ENCODE measurements at regions not wholly inside any gene's neighbourhood (a gene's known extent, or its start where the extent isn't known, plus 50 kb on each side); places are given as distances from the start of the nearest gene placed in this dataset.
A peak's percentile ranks its signal among the peaks of the same experiment; 100 is the strongest.

DNA sequence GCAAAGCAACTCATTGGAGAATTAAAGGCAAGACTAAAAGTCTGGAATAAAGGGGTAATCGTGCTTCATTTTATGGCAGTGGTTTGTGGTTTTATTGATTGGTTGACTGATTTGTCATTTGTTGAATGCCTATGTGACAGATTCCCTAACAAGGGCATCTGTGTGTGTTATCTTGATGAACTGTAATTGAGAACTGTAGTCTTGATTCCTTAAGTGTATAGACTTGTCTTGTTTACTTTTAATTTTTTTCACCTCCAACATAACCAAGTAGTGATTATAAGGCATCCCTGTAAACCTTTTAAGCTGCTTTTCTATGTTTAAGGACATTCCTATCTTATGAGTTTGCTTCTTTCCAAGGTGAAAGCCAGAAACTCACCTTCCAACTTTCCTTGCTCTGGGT, 216.0 kb upstream of the TAPT1 start:
- DNase-seq = no peak
- H3K27me3 ChIP-seq = no peaks in the 10 kb centered on the region
- 38 to 55% methylated on average over 1 of the region's 1 CpG for WGBS, 2 donors
- intact Hi-C loops (cut with DNase I) = loop anchor here (10.0 kb wide), 1 partner anchor 147 kb away; no protein-coding TSS in a partner anchor
- H3K36me3 ChIP-seq = no peaks in the 10 kb centered on the region
- peaks cover 0 to 8% (median 0%) of the 10 kb centered on the region in 3 donors for H3K9me3 ChIP-seq
- no peaks in the 10 kb centered on the region for H3K4me1 ChIP-seq
- H3K27ac ChIP-seq = no peak overlapping the region
- TF ChIP-seq, protein P1, sequence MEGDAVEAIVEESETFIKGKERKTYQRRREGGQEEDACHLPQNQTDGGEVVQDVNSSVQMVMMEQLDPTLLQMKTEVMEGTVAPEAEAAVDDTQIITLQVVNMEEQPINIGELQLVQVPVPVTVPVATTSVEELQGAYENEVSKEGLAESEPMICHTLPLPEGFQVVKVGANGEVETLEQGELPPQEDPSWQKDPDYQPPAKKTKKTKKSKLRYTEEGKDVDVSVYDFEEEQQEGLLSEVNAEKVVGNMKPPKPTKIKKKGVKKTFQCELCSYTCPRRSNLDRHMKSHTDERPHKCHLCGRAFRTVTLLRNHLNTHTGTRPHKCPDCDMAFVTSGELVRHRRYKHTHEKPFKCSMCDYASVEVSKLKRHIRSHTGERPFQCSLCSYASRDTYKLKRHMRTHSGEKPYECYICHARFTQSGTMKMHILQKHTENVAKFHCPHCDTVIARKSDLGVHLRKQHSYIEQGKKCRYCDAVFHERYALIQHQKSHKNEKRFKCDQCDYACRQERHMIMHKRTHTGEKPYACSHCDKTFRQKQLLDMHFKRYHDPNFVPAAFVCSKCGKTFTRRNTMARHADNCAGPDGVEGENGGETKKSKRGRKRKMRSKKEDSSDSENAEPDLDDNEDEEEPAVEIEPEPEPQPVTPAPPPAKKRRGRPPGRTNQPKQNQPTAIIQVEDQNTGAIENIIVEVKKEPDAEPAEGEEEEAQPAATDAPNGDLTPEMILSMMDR (IDR thresholded peaks at IDR 0.05) = no peak
- TF ChIP-seq POLR2A (IDR thresholded peaks at IDR 0.05) = no peak
- no peak overlapping the region for H3K4me3 ChIP-seq

DNA sequence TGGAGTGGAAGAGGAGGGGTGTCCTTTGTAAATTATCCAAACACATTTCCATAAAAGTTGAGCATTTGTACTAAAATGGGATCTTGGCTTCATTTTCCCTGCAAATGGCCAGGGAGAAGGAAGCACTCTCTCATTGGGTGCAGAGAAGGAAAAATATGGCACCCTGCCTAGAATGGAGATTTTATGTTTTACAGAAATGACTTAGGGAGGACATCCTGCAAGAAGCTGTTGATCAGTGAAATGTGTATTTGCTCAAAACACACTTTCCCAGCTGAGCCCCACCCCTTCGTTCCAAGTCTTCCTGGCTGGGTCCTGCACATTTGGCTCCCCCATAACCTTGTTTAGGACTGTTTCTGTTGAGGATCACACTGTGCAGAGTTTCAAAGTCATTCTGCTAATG, 213.5 kb upstream of the TAPT1 start:
- no peak overlapping the region for H3K4me3 ChIP-seq
- H3K4me1 ChIP-seq = no peaks in the 10 kb centered on the region
- no peak for DNase-seq
- 25 to 42% methylated on average over 1 of the region's 1 CpG for WGBS, 2 donors
- TF ChIP-seq POLR2A (IDR thresholded peaks at IDR 0.05) = no peak
- TF ChIP-seq, protein P1 (IDR thresholded peaks at IDR 0.05) = no peak
- intact Hi-C loops (cut with DNase I) = loop anchor here (10.0 kb wide), 1 partner anchor 145 kb away; no protein-coding TSS in a partner anchor
- no peaks in the 10 kb centered on the region for H3K36me3 ChIP-seq
- H3K27ac ChIP-seq = no peak overlapping the region
- no peaks in the 10 kb centered on the region for H3K27me3 ChIP-seq
- peaks cover 0 to 11% (median 3%) of the 10 kb centered on the region in 3 donors for H3K9me3 ChIP-seq

GRCh38 chr4:16438986-16439385, 212.7 kb upstream of the TAPT1 start:
- Histone ChIP-seq H3K4me1 (no peaks in the 10 kb centered on the region), H3K4me3 (no peak overlapping the region), H3K36me3 (no peaks in the 10 kb centered on the region), H3K9me3 (peaks cover 0 to 11% (median 3%) of the 10 kb centered on the region in 3 donors), H3K27ac (no peak overlapping the region), H3K27me3 (no peaks in the 10 kb centered on the region)
- intact Hi-C loops (cut with DNase I) = no loop called here
- DNase-seq = no peak
- no peak for TF ChIP-seq POLR2A (IDR thresholded peaks at IDR 0.05)
- TF ChIP-seq, protein P1 (IDR thresholded peaks at IDR 0.05) = no peak

- intact Hi-C loops (cut with DNase I) = no loop called here
- TF ChIP-seq, protein P1 (IDR thresholded peaks at IDR 0.05) = no peak
- TF ChIP-seq POLR2A (IDR thresholded peaks at IDR 0.05) = no peak
- Histone ChIP-seq H3K36me3 (no peaks in the 10 kb centered on the region), H3K27me3 (no peaks in the 10 kb centered on the region), H3K4me3 (no peak overlapping the region), H3K9me3 (peaks cover 0 to 11% (median 3%) of the 10 kb centered on the region in 3 donors), H3K27ac (no peak overlapping the region), H3K4me1 (no peaks in the 10 kb centered on the region)
- no peak for DNase-seq
- 65 to 74% methylated on average over 2 of the region's 2 CpGs for WGBS, 2 donors
Measured at GRCh38 chr4:16437836-16438235, 211.6 kb upstream of the TAPT1 start.

- no peaks in the 10 kb centered on the region for H3K4me1 ChIP-seq
- peaks cover 0 to 3% (median 0%) of the 10 kb centered on the region in 3 donors for H3K9me3 ChIP-seq
- H3K36me3 ChIP-seq = no peaks in the 10 kb centered on the region
- no peak for DNase-seq
- H3K27ac ChIP-seq = no peak overlapping the region
- no peak overlapping the region for H3K4me3 ChIP-seq
- H3K27me3 ChIP-seq = no peaks in the 10 kb centered on the region
- no peak for TF ChIP-seq POLR2A (IDR thresholded peaks at IDR 0.05)
- intact Hi-C loops (cut with DNase I) = no loop called here
Measured at GRCh38 chr4:16431866-16432265, 205.6 kb upstream of the TAPT1 start.

DNA sequence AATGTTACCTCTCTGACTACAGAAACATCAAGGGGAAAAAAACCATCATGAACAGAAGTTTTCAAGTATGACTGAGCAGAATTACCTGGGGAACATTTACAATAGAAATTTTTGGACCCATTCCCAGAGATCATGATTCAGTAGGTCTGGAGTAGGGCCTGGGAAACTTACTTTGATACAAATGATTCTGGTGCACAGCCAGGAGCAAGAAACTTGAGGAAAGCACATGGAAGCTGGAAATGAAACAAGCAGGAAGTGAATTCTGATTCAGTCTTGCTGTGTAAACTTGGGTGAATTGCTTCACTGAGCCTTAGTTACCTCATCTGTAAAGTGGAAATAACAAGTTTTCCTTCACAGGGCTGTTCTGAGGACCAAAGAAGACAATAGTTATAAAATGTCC, 192.5 kb upstream of the TAPT1 start:
- H3K36me3 ChIP-seq = no peaks in the 10 kb centered on the region
- H3K4me1 ChIP-seq = peaks cover 0 to 7% (median 2%) of the 10 kb centered on the region in 3 donors
- no peak overlapping the region for H3K4me3 ChIP-seq
- DNase-seq = no peak
- no peak for TF ChIP-seq POLR2A (IDR thresholded peaks at IDR 0.05)
- TF ChIP-seq, protein P1 (IDR thresholded peaks at IDR 0.05) = no peak
- peak overlapping the region in 3 of 4 donors; percentile 58 to 61 (median 60) for H3K27ac ChIP-seq
- no peaks in the 10 kb centered on the region for H3K27me3 ChIP-seq
- no peaks in the 10 kb centered on the region for H3K9me3 ChIP-seq
- intact Hi-C loops (cut with DNase I) = no loop called here
